ENCODE measurements at regions not wholly inside any gene's neighbourhood (a gene's known extent, or its start where the extent isn't known, plus 50 kb on each side); places are given as distances from the start of the nearest gene placed in this dataset.

DNA sequence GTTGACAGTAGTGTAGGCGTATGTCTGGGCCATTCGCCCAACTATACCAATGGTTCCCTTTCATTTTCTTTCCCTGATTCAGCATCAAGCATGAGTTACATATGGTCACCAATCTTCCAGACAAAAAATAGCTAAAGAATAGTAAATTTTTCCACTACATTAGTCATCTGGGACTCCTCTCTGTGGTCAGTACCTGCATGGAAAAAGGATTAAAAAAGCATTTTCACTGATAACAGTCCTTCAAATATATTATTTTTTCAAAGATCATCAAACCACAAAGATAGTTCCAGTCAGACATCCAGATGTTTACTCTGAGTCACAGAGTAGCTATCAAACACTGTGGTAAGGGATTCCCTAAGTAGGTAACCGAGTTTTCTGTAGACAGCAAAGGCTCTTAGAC lies 302.6 kb upstream of the SEMA3D start:
- DNase-seq (ENCODE audit: low spot score): no peak
- H3K27ac Mint-ChIP-seq (ENCODE audit: unreplicated experiment): peak overlapping the region; percentile 61

GRCh38 chr7:85488406-85488805 lies 301.6 kb upstream of the SEMA3D start:
- Mint-ChIP-seq H3K4me3 (ENCODE audit: unreplicated experiment) (no peak overlapping the region), H3K36me3 (ENCODE audit: low read depth) (no peaks in the 10 kb centered on the region), H3K4me1 (ENCODE audit: low read depth) (peaks cover 10% of the 10 kb centered on the region), H3K27ac (ENCODE audit: unreplicated experiment) (no peak overlapping the region), H3K9me3 (ENCODE audit: low read depth) (peaks cover 7% of the 10 kb centered on the region), H3K27me3 (ENCODE audit: low read depth) (no peaks in the 10 kb centered on the region)
- no peak for DNase-seq (ENCODE audit: low spot score)
- TF ChIP-seq, protein P1, sequence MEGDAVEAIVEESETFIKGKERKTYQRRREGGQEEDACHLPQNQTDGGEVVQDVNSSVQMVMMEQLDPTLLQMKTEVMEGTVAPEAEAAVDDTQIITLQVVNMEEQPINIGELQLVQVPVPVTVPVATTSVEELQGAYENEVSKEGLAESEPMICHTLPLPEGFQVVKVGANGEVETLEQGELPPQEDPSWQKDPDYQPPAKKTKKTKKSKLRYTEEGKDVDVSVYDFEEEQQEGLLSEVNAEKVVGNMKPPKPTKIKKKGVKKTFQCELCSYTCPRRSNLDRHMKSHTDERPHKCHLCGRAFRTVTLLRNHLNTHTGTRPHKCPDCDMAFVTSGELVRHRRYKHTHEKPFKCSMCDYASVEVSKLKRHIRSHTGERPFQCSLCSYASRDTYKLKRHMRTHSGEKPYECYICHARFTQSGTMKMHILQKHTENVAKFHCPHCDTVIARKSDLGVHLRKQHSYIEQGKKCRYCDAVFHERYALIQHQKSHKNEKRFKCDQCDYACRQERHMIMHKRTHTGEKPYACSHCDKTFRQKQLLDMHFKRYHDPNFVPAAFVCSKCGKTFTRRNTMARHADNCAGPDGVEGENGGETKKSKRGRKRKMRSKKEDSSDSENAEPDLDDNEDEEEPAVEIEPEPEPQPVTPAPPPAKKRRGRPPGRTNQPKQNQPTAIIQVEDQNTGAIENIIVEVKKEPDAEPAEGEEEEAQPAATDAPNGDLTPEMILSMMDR (IDR thresholded peaks at IDR 0.05): no peak

More for the DNA sequence above, 302.6 kb upstream of the SEMA3D start:
- peaks cover 13% of the 10 kb centered on the region for H3K4me1 Mint-ChIP-seq (ENCODE audit: low read depth)
- peaks cover 10% of the 10 kb centered on the region for H3K9me3 Mint-ChIP-seq (ENCODE audit: low read depth)
- H3K27me3 Mint-ChIP-seq (ENCODE audit: low read depth): no peaks in the 10 kb centered on the region
- H3K4me3 Mint-ChIP-seq (ENCODE audit: unreplicated experiment): no peak overlapping the region
- TF ChIP-seq, protein P1 (IDR thresholded peaks at IDR 0.05): no peak
- H3K36me3 Mint-ChIP-seq (ENCODE audit: low read depth): no peaks in the 10 kb centered on the region

DNA sequence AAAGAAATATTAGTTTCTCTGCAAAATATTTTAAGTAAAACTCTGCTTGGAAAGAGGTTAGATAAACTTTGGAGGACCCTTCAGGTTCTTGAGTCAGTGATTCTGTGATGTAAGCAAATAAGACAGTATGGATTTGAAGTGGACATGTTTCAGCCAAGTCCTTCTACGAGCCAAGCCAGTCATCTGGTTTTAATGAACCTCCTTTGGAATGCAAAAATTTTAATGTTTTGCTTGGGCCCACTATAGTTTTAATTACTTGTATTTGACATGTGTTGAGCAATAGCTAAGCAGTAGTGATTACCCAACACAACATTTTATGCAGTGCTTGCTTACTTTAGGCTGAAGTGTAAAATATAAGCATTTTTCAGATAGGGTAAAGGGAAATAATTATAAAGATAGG lies 296.3 kb upstream of the SEMA3D start:
- no peak overlapping the region for H3K4me3 Mint-ChIP-seq (ENCODE audit: unreplicated experiment)
- no peak for DNase-seq (ENCODE audit: low spot score)
- H3K27me3 Mint-ChIP-seq (ENCODE audit: low read depth): no peaks in the 10 kb centered on the region
- no peaks in the 10 kb centered on the region for H3K4me1 Mint-ChIP-seq (ENCODE audit: low read depth)
- H3K27ac Mint-ChIP-seq (ENCODE audit: unreplicated experiment): no peak overlapping the region
- peaks cover 6% of the 10 kb centered on the region for H3K9me3 Mint-ChIP-seq (ENCODE audit: low read depth)
- H3K36me3 Mint-ChIP-seq (ENCODE audit: low read depth): no peaks in the 10 kb centered on the region
- TF ChIP-seq, protein P1 (IDR thresholded peaks at IDR 0.05): no peak

DNA sequence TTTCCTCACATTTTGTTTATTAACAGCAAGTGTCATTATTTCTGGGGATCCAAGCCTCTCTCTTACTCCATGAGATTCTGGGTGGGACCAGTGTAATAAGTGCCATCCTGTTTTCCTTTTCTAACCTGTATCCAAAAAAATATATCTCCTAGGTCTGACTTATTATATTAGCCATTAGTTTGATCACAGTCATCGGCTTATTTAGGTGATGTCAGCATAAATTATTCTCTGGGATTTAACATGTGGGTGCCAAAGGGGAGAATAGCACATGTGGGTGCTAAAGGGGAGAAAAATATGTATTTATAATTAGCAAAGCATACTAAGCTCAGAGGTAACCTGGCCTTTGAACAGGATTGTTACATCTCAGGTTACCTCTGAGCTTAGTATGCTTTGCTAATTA lies 293.8 kb upstream of the SEMA3D start:
- H3K27me3 Mint-ChIP-seq (ENCODE audit: low read depth): no peaks in the 10 kb centered on the region
- no peak overlapping the region for H3K27ac Mint-ChIP-seq (ENCODE audit: unreplicated experiment)
- DNase-seq (ENCODE audit: low spot score): no peak
- TF ChIP-seq, protein P1 (IDR thresholded peaks at IDR 0.05): no peak
- no peaks in the 10 kb centered on the region for H3K36me3 Mint-ChIP-seq (ENCODE audit: low read depth)
- no peak overlapping the region for H3K4me3 Mint-ChIP-seq (ENCODE audit: unreplicated experiment)
- H3K9me3 Mint-ChIP-seq (ENCODE audit: low read depth): no peaks in the 10 kb centered on the region
- H3K4me1 Mint-ChIP-seq (ENCODE audit: low read depth): no peaks in the 10 kb centered on the region

DNA sequence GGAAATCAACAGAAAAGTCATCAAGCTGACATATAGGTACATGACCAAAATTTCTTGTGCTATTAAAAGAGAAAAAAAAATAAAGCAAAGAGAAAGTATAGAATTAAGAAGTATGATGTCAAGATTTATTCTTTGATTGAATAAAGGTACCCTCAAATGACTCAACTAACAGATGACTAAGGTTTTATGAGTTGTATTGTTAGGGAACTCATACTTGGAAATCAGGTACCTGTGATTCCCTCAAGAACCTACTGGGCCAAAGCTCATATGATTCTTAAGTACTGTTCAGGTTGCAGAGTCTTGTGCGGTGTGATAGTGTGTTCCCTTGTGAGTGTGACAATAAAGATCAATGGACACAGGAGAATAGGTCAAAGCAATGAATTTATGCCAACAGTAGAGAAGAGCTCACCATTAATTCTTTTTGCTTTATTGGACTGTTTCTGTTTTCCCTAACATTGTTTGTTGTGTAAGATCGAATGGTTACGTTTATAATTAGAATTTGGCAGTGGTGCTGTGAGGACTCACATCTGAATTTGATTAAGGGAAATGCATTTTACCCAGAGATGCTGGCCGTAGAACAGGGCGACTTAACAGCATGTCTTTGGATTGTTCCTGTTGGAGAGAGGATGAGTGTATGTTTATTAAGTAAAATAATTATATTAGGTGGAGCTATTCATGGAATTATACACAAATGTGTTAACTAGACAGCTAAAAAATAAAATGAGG lies 293.2 kb upstream of the SEMA3D start:
- DNase-seq (ENCODE audit: low spot score): no peak
- H3K9me3 Mint-ChIP-seq (ENCODE audit: low read depth): no peaks in the 10 kb centered on the region
- H3K27ac Mint-ChIP-seq (ENCODE audit: unreplicated experiment): no peak overlapping the region
- H3K36me3 Mint-ChIP-seq (ENCODE audit: low read depth): no peaks in the 10 kb centered on the region
- H3K4me3 Mint-ChIP-seq (ENCODE audit: unreplicated experiment): no peak overlapping the region
- no peaks in the 10 kb centered on the region for H3K4me1 Mint-ChIP-seq (ENCODE audit: low read depth)
- no peaks in the 10 kb centered on the region for H3K27me3 Mint-ChIP-seq (ENCODE audit: low read depth)
- TF ChIP-seq, protein P1 (IDR thresholded peaks at IDR 0.05): no peak
